Thyroid gland (tissue), 4 donors: ENCODE measurements at regions not wholly inside any gene's neighbourhood (a gene's known extent, or its start where the extent isn't known, plus 50 kb on each side); places are given as distances from the start of the nearest gene placed in this dataset.

Source experiments
- DNase-seq, 2 donors: peaks; one replicate each; pipeline ENCODE4 v3.0.0-alpha.2; 2019
- H3K27ac ChIP-seq, 3 donors: fragments of 200-600 bp; sonication (generic); 1 replicate in 2 of 3; 2 replicates in 1 of 3; pipeline ENCODE4 v1.5.1; 2016 to 2019; ENCODE audit warnings: mild to moderate bottlenecking in 1 of 3, moderate library complexity in 1 of 3
- H3K27me3 ChIP-seq: fragments of 200-600 bp; sonication (generic); one replicate; pipeline ENCODE4 v1.5.1; 2019
- H3K36me3 ChIP-seq, 2 donors: fragments of 200-600 bp; sonication (generic); one replicate each; pipeline ENCODE4 v1.5.1; 2016 to 2019
- H3K4me1 ChIP-seq, 2 donors: fragments of 200-600 bp; sonication (generic); one replicate each; pipeline ENCODE4 v1.5.1; 2017 to 2019
- H3K4me3 ChIP-seq, 3 donors: fragments of 200-600 bp; sonication (generic); replicated peaks in 1 of 3; 1 replicate in 2 of 3; 2 replicates in 1 of 3; pipeline ENCODE4 v1.5.1; 2016; ENCODE audit warnings: mild to moderate bottlenecking in 1 of 3
- H3K9me3 ChIP-seq: fragments of 200-600 bp; sonication (generic); one replicate; pipeline ENCODE4 v1.5.1; 2017
- CTCF ChIP-seq, 6 experiments: fragments of 200-600 bp in 3 of 6; fragments of 450-650 bp in 3 of 6; sonication (generic) in 3 of 6; IDR thresholded peaks; one replicate each; pipeline ENCODE4 v1.5.1; 2016 to 2019; ENCODE audit warnings: antibody characterized with exemption in 6 of 6, mild to moderate bottlenecking in 2 of 6, inconsistent platforms in 1 of 6, moderate library complexity in 1 of 6
- POLR2A ChIP-seq, 2 donors: fragments of 450-650 bp; IDR thresholded peaks; one replicate each; pipeline ENCODE4 v1.6.1; 2017; ENCODE audit warnings: antibody characterized with exemption in 2 of 2, mild to moderate bottlenecking in 2 of 2, moderate library complexity in 1 of 2
- WGBS, 2 donors: methylation state at CpG; one replicate each; pipeline ENCODE4 v1.1.5; 2017; 5-methylcytosine and 5-hydroxymethylcytosine counted together
- intact Hi-C: fragments of 100-400 bp; cut with DNase I; formaldehyde crosslinking; loops from one replicate; pipeline ENCODE4 v1.15.1; 2023

- no peaks in the 10 kb centered on the region for H3K27me3 ChIP-seq
- 69 to 83% methylated on average over 4 of the region's 4 CpGs for WGBS, 2 donors
- H3K9me3 ChIP-seq = no peaks in the 10 kb centered on the region
- no peak for DNase-seq
- H3K27ac ChIP-seq = no peak overlapping the region
- intact Hi-C loops = no loop called here
- TF ChIP-seq CTCF (IDR thresholded peaks at IDR 0.05) (no peak), POLR2A (IDR thresholded peaks at IDR 0.05) (no peak)
- no peak overlapping the region for H3K4me3 ChIP-seq
- H3K36me3 ChIP-seq = no peaks in the 10 kb centered on the region
- H3K4me1 ChIP-seq = peaks cover 0 to 5% of the 10 kb centered on the region in 2 donors
Measured at GRCh38 chr1:75668813-75669212, 55.7 kb upstream of the ACADM start.

- Histone ChIP-seq H3K4me3 (no peak overlapping the region), H3K9me3 (no peaks in the 10 kb centered on the region), H3K27me3 (no peaks in the 10 kb centered on the region), H3K4me1 (peaks cover 0 to 5% of the 10 kb centered on the region in 2 donors), H3K27ac (no peak overlapping the region), H3K36me3 (no peaks in the 10 kb centered on the region)
- DNase-seq = no peak
- no peak for TF ChIP-seq CTCF (IDR thresholded peaks at IDR 0.05)
- TF ChIP-seq POLR2A (IDR thresholded peaks at IDR 0.05) = no peak
- WGBS, 2 donors = 90 to 94% methylated on average over 4 of the region's 4 CpGs
- intact Hi-C loops = no loop called here
Measured at GRCh38 chr1:75671708-75672107, 52.8 kb upstream of the ACADM start.

GRCh38 chr1:75672108-75672507 lies 52.4 kb upstream of the ACADM start:
- WGBS, 2 donors = 89 to 90% methylated on average over 2 of the region's 2 CpGs
- TF ChIP-seq CTCF (IDR thresholded peaks at IDR 0.05) = no peak
- no peak for TF ChIP-seq POLR2A (IDR thresholded peaks at IDR 0.05)
- H3K4me1 ChIP-seq = peaks cover 0 to 5% of the 10 kb centered on the region in 2 donors
- no peak overlapping the region for H3K4me3 ChIP-seq
- H3K27ac ChIP-seq = no peak overlapping the region
- intact Hi-C loops = no loop called here
- DNase-seq = no peak
- H3K27me3 ChIP-seq = no peaks in the 10 kb centered on the region
- no peaks in the 10 kb centered on the region for H3K9me3 ChIP-seq
- H3K36me3 ChIP-seq = no peaks in the 10 kb centered on the region

- DNase-seq = peak; percentile 12 to 14
- WGBS, 2 donors = 70 to 78% methylated on average over 3 of the region's 3 CpGs
- Histone ChIP-seq H3K9me3 (no peaks in the 10 kb centered on the region), H3K36me3 (no peaks in the 10 kb centered on the region), H3K4me1 (peaks cover 0 to 5% of the 10 kb centered on the region in 2 donors), H3K4me3 (no peak overlapping the region), H3K27me3 (no peaks in the 10 kb centered on the region), H3K27ac (no peak overlapping the region)
- TF ChIP-seq CTCF (IDR thresholded peaks at IDR 0.05) = no peak
- TF ChIP-seq POLR2A (IDR thresholded peaks at IDR 0.05) = no peak
- intact Hi-C loops = no loop called here
Measured at GRCh38 chr1:75672528-75673393, 51.7 kb upstream of the ACADM start.

GRCh38 chr1:75673399-75673798 lies 51.1 kb upstream of the ACADM start:
- H3K4me3 ChIP-seq = no peak overlapping the region
- no peak overlapping the region for H3K27ac ChIP-seq
- H3K27me3 ChIP-seq = no peaks in the 10 kb centered on the region
- intact Hi-C loops = no loop called here
- 54 to 55% methylated on average over 1 of the region's 1 CpG for WGBS, 2 donors
- H3K36me3 ChIP-seq = no peaks in the 10 kb centered on the region
- no peak for TF ChIP-seq CTCF (IDR thresholded peaks at IDR 0.05)
- TF ChIP-seq POLR2A (IDR thresholded peaks at IDR 0.05) = no peak
- peaks cover 0 to 5% of the 10 kb centered on the region in 2 donors for H3K4me1 ChIP-seq
- no peak for DNase-seq
- H3K9me3 ChIP-seq = no peaks in the 10 kb centered on the region
